22Rv1 (cell line): ENCODE measurements at regions not wholly inside any gene's neighbourhood (a gene's known extent, or its start where the extent isn't known, plus 50 kb on each side); places are given as distances from the start of the nearest gene placed in this dataset.
"Not testable (repeated sequence)": the region's sequence is repeated elsewhere in the genome, so short reads cannot be mapped to it uniquely, and the experiment has no call there.

Experiments
- H3K27ac ChIP-seq: fragments of 450-650 bp; 2 replicates; pipeline ENCODE4 v1.5.1; 2017
- ZFX ChIP-seq: fragments of 450-650 bp; IDR thresholded peaks from 2 replicates; pipeline ENCODE4 v1.6.1; 2017; ENCODE audit warnings: antibody characterized with exemption, borderline replicate concordance
- TF ChIP-seq, protein P1 (sequence below): fragments of 450-650 bp; IDR thresholded peaks from 2 replicates; pipeline ENCODE4 v1.5.1; 2017; ENCODE audit warnings: mild to moderate bottlenecking

DNA sequence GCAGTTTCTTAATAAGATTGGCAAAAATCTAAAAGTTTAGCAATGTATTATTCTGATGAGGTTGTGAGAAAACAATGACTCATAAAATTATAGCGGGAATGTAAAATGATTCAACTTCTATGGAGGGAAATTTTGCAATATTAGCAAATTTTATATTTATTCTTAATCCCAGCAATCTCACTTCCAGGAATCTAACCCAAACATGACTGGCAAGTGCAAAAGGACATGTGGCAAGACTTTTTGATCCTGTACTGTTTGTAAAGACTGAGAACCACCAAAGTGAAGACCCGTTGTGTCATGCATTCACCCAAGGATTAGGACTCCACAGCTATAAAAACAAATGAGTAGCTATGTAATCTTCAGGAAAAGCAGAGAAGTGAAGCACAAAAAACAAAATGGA lies 234.8 kb upstream of the KYNU start:
- H3K27ac ChIP-seq = no peak overlapping the region
- TF ChIP-seq, protein P1, sequence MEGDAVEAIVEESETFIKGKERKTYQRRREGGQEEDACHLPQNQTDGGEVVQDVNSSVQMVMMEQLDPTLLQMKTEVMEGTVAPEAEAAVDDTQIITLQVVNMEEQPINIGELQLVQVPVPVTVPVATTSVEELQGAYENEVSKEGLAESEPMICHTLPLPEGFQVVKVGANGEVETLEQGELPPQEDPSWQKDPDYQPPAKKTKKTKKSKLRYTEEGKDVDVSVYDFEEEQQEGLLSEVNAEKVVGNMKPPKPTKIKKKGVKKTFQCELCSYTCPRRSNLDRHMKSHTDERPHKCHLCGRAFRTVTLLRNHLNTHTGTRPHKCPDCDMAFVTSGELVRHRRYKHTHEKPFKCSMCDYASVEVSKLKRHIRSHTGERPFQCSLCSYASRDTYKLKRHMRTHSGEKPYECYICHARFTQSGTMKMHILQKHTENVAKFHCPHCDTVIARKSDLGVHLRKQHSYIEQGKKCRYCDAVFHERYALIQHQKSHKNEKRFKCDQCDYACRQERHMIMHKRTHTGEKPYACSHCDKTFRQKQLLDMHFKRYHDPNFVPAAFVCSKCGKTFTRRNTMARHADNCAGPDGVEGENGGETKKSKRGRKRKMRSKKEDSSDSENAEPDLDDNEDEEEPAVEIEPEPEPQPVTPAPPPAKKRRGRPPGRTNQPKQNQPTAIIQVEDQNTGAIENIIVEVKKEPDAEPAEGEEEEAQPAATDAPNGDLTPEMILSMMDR = no peak
- TF ChIP-seq ZFX = no peak

DNA sequence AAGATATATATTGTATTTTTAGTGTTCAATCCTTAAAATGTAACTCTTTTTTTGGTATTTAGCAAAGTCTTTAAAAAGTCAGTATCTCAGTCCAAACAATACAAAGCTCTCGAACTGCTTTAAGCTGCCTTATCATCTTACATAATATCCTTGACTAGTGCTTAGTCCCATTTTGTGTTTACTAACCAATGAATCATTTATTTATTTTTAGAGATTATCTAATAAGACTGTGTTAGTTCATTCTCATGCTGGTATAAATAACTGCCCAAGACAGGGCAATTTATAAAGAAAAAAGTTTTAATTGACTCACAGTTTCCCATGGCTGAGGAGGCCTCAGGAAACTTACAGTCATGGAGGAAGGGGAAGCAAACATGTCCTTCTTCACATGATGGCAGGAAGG lies 248.3 kb upstream of the KYNU start:
- TF ChIP-seq, protein P1 = no peak
- no peak for TF ChIP-seq ZFX

GRCh38 chr2:142621287-142621686 lies 256.2 kb upstream of the KYNU start:
- no peak overlapping the region for H3K27ac ChIP-seq
- no peak for TF ChIP-seq ZFX
- TF ChIP-seq, protein P1 = no peak

More for the DNA sequence above, 248.3 kb upstream of the KYNU start:
- H3K27ac ChIP-seq = no peak overlapping the region

- TF ChIP-seq ZFX = no peak
- TF ChIP-seq, protein P1 = no peak
- H3K27ac ChIP-seq = no peak overlapping the region
These were observed 260.0 kb upstream of the KYNU start for GRCh38 chr2:142617461-142617860.

DNA sequence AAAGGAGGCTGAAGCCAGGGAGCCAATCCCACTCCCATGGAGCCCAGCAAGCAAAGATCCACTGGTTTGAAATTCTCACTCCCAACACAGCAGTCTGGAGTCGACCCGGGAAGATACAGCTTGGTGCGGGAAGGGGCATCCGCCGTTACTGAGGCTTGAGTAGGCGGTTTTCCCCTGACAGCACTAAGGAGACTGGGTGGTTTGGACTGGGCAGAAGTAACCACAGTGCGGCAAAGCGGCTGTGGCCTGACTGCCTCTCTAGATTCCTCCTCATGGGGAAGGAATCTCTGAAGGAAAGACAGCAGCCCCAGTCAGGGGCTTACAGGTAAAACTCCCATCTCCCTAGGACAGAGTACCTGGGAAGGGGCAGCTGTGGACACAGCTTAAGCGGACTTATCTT lies 261.6 kb upstream of the KYNU start:
- H3K27ac ChIP-seq = no peak overlapping the region
- TF ChIP-seq, protein P1 = no peak
- TF ChIP-seq ZFX = no peak

GRCh38 chr2:142613193-142613592 lies 264.3 kb upstream of the KYNU start:
- not testable (repeated sequence) for H3K27ac ChIP-seq

DNA sequence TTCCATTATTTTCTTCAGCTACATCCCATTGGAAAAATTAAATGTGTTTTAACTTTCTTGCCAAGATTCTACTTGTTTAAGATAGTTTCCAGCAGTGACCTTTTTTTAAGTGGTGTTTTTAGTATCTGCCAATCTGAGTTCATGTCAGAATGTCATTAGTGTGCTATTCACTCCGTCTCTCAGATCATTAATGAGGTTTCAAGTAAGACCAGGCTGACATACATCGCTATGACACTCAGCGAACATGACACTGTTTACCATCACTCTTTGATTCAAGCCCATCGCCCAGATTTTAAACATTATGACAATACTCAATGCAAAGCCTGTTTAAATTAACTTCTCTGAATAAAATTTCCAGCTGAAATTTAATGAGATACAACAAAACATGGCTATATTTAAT lies 272.0 kb upstream of the KYNU start:
- TF ChIP-seq, protein P1 = no peak
- no peak for TF ChIP-seq ZFX
- H3K27ac ChIP-seq = no peak overlapping the region

- no peak for TF ChIP-seq ZFX
- TF ChIP-seq, protein P1 = peak; percentile 32
- no peak overlapping the region for H3K27ac ChIP-seq
These were observed 273.7 kb upstream of the KYNU start for GRCh38 chr2:142603759-142604158.
